Thyroid gland (tissue), 4 donors: ENCODE measurements at regions not wholly inside any gene's neighbourhood (a gene's known extent, or its start where the extent isn't known, plus 50 kb on each side); places are given as distances from the start of the nearest gene placed in this dataset.

Source experiments
- CTCF ChIP-seq, 6 experiments: fragments of 200-600 bp in 3 of 6; fragments of 450-650 bp in 3 of 6; sonication (generic) in 3 of 6; IDR thresholded peaks; one replicate each; pipeline ENCODE4 v1.5.1; 2016 to 2019; ENCODE audit warnings: antibody characterized with exemption in 6 of 6, mild to moderate bottlenecking in 2 of 6, inconsistent platforms in 1 of 6, moderate library complexity in 1 of 6
- POLR2A ChIP-seq, 2 donors: fragments of 450-650 bp; IDR thresholded peaks; one replicate each; pipeline ENCODE4 v1.6.1; 2017; ENCODE audit warnings: antibody characterized with exemption in 2 of 2, mild to moderate bottlenecking in 2 of 2, moderate library complexity in 1 of 2

DNA sequence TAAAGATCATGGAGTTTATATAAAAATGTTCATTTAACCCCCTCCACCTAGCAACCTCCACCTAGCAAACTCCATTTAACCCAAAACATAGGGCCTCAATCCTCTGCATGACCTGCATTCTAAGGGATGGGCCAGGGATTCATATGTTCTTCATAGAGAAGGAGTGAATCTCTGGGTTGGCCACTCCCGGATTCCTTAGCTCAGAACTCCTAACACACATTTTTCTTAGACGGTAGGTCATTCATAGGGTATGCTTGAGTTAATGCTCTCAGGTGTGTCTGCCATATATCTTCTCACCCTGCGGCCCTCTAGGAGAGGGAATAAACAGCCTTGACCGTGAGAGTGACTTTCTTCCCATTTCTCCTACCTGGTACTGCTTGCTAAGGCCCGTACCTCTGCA, 102.0 kb upstream of the IGSF10 start:
- TF ChIP-seq POLR2A (IDR thresholded peaks at IDR 0.05): no peak
- no peak for TF ChIP-seq CTCF (IDR thresholded peaks at IDR 0.05)
